ENCODE measurements at regions not wholly inside any gene's neighbourhood (a gene's known extent, or its start where the extent isn't known, plus 50 kb on each side); places are given as distances from the start of the nearest gene placed in this dataset.
"Not testable (repeated sequence)": the region's sequence is repeated elsewhere in the genome, so short reads cannot be mapped to it uniquely, and the experiment has no call there.

DNA sequence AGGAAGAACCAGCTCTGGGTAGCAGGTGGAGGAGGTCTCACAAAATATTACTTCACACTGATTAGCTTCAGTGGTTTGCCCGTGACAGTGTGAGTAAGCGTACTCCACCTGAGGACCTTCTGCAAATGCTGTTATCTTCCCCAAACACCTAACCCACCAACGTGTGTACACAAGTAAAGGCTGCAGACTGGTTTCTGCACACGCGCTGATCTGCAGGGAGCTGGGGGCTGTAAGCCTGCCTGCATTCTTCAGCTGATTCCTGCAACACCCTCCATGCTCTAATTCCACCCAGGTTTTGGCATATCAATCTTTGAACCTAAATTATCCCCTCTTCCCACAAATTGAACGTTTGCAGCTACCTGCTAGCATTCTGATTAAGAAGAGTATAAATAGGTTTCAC, 820.2 kb downstream of the TRIML1 start:
- DNase-seq: no peak

DNA sequence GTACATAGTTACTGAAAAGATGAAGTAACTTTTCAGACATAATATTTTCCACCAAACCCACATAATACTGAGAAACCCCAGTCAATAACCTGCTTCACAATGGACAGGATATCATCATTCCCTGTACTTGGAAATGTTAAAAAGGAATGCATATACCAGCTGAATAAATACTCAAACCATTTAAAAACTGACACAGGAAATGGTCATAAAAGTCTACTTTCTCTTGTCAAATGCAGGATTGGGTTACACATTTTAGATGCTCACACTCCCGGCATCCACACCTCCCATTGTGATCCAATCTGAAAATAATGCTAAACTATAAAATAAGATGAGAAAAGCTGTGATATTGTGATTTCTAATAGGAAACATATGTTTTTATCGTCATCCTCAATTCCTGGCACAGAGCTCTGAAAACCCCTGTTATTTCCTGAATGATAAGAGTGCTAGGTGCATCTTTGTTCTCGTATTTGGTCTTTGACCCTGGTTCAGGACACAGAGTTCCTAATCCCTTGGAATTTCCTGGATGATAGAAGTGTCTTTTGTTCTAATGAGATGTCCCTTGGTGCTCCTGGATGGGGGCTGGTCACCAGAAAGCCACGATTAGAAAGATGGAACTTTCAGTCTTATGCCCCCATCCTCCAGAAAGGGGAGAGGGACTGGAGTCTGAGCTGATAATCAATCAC, 821.3 kb downstream of the TRIML1 start:
- DNase-seq: no peak

DNA sequence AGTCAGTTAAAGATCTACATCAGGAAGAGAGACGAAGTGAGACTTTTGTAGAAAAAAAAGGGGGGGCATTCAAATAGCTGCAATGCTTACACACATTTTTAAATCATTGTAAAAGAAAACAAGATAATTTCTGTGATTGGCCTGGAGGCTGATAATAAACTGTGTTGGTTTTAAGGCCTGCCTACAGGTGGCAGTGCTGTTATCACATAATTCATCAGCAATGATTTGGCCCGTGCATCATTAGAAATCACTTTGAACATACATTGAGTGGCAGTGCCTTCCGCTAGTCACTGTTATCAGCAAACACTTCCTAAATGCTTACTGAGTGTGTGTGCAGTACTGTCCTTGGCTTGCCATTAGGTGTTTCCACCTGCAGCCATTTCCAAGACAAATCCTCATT, 831.9 kb downstream of the TRIML1 start:
- DNase-seq: no peak

DNA sequence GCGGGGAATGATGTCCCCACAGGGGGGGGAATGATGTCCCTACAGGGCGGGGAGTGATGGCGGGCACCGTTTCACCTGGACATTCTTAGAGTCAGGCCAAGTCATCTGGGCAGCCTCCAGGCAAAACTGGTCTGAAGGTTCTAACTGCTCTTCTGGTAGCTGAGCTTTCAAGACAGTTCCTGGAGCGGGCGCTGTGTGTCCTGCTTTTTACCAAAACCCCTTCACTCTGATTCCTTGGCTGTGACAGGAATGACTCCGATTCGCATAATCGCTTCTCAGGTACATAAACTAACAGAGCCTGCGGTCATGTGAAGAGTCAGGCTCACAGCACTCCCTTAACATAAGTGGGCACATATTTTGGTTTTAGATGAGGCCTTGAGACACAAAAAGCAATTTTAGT, 836.0 kb downstream of the TRIML1 start:
- DNase-seq: no peak

DNA sequence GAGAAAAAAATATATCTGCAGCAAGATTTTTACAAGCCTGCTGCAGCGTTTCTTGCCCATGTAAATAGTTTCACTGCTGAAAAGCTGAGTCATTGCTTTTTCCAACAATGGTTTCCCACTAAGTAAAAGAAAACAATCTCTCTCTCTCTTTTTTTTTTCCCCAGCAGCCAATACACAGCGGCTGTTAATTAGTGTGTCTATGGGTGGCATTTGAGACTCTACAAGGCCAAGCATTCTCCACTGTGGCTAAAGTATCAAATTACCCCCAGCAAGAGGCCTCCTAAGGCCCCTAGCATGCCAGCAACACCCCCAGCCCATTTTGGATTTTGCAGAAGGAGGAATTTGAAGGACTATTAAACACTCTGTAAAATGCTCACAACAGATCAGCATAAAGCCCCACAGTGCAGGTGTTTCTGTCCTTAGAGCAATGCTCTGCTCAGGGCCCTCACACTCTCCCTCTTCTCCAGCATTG, 837.4 kb downstream of the TRIML1 start:
- DNase-seq: peak; percentile 17

DNA sequence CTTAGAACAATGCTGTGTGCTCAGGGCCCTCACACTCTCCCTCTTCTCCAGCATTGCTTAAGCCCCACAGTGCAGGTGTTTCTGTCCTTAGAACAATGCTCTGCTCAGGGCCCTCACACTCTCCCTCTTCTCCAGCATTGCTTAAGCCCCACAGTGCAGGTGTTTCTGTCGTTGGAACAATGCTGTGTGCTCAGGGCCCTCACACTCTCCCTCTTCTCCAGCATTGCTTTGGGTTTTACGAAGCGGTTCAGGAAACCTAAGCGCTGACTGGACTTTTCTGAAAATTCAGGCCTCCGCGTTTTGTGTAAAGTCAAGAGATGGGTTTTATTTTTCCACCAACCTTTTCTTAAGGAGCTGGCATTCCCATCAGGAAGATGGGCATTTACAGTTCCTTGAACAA, 838.0 kb downstream of the TRIML1 start:
- DNase-seq: not testable (repeated sequence)

DNA sequence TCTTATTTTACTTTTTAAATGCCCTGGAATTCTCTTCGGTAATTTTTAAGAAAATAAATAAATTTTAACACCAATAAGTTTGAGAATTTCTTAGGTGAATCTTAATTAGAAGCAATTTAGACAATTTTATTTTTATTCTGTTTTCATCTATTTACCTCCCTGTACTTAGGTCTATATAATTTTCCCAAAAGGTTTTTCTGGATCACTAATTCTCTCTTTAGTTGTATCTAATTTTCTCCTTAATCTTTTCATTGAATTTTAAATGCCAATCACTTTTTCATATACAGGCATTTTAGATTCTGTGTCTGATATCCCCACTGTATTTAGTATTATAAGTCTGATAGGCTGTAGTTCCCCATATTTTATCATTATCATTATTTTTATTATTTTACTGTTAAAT, 845.3 kb downstream of the TRIML1 start:
- no peak for DNase-seq

DNA sequence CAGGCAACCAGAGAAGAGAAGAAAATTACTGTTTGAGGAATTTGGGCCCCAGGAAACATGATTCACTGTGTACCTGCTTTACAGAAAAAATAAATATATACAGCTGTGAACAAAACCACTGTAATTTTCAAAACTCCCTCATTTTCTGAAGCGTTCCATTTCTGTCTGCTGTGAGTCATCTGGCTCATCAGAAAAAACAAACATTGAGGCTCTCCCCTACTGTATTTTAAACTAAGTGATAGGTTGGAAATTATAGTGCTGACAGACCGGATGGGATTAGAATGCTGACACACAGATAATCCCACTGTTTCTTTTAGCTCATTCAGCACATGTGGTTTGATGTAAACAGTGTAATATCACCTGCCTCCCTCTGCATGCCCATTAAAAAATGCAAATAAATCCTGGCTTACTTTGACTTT, 847.0 kb downstream of the TRIML1 start:
- no peak for DNase-seq

DNA sequence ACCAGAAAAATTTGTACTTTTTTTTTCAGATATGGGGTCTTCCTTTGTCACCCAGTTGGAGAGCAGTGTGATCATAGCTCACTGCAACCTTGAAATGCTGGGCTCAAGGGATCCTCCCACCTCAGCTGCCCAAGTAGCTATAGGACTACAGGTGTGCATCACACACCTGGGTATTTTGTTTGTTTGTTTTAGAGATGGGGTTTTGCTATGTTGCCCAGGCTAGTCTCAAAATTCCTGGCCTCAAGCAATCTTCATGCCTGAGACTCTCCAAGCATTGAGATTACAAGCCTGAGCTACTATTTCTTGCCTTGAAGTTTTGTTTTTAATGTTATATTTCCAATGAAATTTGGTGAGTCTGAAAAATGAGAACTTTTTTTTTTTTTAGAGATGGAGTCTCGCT, 847.8 kb downstream of the TRIML1 start:
- DNase-seq: no peak

DNA sequence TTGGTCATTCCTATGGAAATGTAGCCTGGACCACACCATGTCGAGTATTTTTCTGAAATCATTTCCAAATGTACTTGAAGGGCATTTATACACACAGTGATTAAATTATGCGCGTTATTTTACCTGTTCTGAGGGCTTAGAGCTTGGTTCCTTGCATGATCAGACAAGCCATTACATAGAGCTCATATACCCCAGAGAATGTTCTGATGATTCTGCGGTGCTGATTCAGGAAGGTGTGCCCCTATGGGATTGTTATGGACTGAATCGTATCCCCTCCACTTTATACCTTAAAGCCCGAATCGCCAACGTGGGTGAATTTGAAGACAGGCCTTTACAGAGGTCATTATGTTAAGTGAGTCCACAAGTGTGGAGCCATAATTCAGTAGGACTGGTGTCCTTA, 848.9 kb downstream of the TRIML1 start:
- DNase-seq: no peak

DNA sequence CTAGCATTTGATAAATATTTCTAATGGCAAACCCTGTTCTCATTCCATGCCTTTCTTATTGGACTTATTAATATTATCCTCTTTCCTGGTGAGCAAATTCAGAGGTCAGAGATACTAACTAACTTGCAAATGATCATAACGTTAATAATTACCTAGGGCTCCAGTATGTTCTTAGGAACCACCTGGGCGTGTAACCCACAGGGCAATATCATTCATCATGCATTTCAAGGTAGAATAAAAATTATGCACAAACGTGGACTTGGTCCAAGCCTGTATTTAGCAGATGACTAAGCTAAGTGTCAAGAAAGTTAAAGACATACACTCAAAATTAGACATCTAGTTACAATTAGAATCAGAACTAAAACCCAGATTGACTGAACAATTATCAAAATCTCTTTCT, 850.1 kb downstream of the TRIML1 start:
- DNase-seq: no peak

DNA sequence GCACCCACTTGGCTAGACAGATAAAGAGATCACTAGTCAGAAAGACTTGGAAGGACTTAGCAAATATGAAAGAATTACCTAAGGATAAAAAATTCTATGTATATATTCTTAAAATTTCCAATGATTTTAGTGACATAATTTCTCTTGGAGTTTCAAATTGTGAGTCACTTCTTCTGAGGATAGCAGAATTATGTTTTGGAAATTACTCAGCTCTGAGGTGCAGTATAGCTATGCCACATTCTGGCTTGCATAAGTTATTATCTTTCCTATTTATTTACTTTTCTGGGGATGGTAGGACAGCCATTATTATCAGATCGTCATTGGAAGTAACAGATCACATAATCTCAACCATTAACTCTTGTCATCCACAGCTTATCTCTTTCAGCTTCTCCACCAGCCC, 853.5 kb downstream of the TRIML1 start:
- no peak for DNase-seq

DNA sequence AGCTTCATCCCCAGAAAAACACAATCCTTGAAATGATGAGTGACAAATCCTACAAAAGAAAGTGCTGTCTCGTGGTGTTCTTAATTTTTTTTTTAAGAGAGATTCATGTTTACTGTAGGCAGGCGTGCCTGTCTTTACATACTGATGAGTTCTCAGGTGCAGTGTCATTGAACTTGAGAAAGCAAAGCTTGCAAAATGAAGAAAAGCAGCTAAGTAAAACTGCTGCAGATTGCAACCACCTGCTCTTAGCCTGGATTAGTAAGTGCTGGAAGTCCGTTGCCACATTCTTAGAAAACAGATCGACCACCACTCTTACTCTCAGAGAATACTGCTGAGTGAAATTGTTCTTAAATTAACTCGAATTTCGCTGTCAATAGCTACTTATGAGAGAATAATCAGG, 854.6 kb downstream of the TRIML1 start:
- no peak for DNase-seq

DNA sequence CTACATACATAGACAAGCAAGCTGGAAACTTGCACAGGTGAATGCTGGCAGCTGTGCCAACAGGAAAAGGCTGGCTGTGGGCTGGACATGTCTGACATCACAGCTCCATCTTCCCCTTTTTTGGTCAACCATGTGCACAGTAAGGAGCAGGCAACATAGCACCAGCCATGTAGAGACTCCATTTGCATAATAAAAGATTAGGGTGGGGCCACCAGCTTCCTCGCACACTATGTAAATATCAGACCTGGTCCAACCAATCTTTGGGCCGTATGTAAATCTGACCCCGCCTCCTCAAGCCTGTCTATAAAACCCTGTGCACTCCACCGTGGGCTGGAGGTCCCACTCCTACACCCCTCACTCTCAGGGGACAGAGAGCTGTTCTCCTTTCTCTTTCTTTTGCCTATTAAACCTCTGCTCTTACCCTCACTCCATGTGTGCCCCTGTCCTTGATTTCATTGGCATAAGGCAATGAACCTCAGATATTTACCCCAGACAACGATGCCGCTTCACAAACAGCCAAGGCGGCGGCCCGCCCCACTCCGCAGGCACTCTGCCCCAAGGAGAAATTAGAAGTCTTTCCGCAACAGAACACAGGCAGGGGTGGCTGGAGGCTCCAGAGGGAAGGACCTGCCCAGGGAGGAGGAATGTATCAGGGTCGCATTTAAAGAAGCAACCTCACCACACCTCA, 862.2 kb downstream of the TRIML1 start:
- no peak for DNase-seq

DNA sequence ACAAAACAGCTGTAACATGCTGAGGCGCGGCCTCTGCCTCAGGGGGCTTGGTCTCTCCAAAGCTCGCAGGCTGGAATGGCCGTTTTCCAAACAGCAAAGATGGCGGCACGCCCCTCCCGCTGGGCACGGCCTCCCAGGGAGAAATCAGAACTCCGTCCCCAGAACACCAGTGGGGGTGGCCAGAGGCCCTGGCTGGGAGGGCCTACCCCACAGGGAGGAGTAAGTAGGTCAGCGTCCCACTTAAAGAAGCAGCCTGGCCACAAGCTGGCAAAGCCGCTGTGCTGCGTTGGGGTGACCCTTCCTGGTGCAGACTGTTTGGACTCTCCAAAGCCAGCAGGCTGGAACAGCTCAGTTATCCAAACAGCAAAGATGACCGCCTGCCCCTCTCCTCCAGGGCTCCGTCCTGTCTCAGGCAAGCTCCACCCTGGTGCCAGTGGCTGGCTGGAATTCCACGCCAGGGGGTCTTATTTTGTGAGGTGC, 862.8 kb downstream of the TRIML1 start:
- DNase-seq: no peak

DNA sequence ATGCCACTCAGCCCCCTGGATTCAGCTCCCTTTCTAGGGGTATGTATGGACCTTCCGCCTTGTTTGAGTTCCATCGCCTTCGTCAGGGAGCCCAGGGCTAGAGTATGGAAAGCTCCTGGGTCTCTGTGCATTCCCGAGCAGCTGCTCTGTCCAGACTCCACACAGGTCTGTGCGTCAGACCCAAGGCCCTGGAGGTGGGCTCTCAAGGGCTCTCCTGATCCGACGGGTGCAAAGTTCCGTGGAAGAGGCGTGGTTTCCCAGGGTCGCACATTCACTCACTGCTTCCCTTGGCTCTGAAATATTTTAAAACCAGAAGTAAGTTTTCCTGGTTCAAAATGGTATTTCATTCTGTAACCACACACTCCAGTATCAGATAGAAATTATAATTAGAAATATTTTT, 863.2 kb downstream of the TRIML1 start:
- DNase-seq: no peak

DNA sequence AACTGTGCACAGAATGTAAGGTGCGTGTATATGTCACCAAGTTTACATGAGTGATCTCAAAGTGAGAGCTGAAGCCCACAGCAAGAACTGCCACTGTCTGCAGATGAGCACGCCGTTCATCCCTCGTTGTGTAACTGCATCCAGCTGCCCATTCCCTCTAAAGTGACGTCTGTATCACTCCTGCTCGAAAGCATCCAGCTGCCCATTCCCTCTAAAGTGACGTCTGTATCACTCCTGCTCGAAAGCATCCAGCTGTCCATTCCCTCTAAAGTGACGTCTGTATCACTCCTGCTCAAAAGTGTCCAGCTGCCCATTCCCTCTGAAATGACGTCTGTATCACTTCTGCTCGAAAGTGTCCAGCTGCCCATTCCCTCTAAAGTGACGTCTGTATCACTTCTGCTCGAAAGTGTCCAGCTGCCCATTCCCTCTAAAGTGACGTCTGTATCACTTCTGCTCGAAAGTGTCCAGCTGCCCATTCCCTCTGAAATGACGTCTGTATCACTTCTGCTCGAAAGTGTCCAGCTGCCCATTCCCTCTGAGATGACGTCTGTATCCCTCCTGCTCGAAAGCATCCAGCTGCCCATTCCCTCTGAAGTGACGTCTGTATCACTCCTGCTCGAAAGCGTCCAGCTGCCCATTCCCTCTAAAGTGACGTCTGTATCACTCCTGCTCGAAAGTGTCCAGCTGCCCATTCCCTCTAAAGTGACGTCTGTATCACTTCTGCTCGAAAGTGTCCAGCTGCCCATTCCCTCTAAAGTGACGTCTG, 871.4 kb downstream of the TRIML1 start:
- DNase-seq: not testable (repeated sequence)

DNA sequence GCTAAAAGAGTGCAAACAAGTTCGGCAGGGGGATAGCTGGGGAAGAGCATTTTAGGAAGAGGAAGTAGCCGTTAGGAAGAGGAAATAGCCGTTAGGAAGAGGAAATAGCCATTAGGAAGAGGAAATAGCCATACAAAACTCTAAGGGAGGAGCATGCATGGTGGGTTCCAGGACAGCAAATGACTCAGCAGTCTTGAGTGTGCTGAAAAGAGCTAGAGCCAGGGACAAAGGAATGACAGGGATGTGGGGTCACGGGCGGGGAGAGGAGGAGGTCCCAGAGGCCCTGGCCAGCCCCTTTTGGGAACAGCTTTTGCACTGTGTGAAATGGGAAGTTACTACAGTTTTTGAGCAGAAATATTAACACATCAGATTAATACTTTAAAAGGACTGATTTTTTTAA, 882.6 kb downstream of the TRIML1 start:
- DNase-seq: no peak

DNA sequence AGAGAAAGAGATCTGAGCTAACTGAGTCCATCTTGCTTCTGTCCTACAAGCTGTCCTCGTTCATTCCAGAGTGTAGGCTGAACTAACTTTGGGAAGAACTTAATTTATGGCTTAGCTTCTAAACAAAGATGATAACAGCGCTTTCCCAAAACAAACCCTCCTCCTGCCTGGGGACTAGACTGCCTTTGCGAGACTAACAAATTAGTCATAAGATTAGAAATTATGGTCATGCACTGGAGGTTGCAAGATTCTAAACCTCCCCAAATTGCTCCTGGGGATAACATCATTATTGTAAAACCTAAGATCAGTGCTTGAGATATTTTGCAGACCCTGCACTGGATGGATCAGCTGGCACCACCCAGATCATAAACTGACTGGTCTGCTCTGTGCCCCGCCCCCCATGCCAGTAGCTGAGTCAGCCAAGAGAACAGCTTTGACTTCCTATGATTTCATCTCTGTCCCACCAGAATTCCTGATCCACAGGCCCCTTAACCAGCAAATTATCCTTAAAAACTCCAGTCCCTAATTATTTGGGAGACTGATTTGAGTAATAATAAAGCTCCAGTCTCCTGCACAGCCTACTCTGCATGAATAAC, 883.3 kb downstream of the TRIML1 start:
- no peak for DNase-seq

DNA sequence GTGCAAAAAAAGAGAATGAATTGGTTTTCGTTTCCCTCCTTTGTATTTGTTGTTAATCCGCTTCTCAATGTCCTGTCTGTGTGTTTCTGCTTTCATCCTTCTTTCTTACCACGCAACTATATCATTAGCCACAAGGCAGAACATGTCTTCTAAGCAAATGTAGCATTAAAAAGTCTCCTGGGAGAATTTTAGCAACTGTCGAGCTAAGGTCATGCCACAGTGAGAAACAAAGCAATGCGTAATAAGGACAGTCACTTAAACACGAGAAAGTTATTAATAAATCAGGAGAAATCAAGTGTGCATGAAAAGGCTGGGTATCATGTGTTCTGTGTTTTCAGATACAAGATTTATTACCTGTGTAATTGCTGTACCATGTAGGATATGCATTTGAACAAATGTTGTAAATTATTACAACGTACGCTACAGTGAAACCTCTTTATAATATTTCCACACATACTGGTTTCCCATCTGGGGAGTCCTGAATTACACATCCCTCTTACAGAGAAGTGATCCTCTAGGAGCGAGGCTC, 890.8 kb downstream of the TRIML1 start:
- no peak for DNase-seq

DNA sequence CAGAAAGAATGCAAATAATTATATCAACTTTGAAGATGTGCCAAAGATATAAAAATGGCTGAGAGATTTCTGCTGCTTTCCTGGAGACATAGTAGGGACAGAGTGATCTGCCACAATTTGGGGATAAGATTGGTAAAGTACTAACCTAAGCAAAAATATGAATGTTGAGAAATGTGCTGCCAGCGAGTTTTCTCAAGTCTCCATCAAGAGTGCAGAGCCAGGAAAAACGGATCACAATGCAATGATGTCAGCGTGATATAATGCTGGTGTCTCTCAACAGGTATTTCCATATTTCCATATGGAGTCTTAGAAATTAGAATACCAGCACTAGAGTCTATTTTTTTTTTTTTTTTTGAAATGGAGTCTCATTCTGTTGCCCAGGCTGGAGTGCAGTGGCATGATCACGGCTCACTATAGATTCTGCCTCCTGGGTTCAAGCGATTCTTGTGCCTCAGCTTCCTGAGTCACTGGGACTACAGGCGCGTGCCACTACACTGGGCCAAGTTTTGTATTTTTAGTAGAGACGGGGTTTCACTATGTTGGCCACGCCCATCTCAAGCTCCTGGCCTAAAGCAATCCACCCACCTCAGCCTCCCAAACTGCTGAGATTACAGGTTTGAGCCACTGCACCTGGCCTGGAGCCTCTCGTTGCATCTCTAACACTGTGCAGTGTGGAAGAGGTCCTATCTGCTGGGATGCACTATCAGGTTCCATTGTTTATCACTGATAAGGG, 893.5 kb downstream of the TRIML1 start:
- DNase-seq: no peak

DNA sequence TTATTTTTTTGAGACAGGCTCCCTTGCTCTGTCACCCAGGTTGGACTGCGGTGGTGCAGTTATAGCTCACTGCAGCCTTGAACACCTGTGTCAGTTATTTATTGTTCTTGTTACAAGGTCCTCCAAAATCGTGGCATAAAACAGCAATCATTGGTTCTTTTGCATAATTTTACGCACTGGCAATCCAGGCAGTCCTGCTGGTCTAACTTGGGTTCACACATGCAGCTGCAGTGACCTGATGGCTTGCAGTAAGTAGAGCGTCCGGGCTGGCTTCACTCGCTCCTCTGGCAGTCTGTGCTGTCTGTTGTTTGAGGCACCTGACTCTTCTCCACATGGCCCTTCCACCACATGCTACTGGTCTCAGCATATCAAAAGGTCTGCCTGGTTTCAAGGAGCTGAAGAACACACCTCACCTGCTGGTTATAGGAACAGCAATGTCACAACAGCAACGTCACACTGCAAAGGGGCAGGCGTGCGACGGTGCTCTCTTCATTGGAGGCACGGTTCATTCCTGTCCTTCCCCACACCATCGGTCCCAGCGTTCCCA, 894.6 kb downstream of the TRIML1 start:
- DNase-seq: no peak

All from skin of body (tissue), 1 donor.